Naive B cell (primary cell): ENCODE measurements at regions not wholly inside any gene's neighbourhood (a gene's known extent, or its start where the extent isn't known, plus 50 kb on each side); places are given as distances from the start of the nearest gene placed in this dataset.

ENCODE experiments used
- ATAC-seq, 2 donors: fragments of 150-1000 bp; cut with Tn5 transposase; 2 replicates each; pipeline ENCODE4 v1.10.0; 2021; ENCODE audit warnings: low read depth in 2 of 2, mild to moderate bottlenecking in 2 of 2, moderate library complexity in 2 of 2
- DNase-seq: peaks from one replicate; pipeline ENCODE4 v3.0.0; 2022
- H3K27ac Mint-ChIP-seq, 6 donors: one replicate each; pipeline ENCODE4 v1.8.0; 2020 to 2022; ENCODE audit warnings: mild to moderate bottlenecking in 6 of 6, mixed read lengths in 6 of 6, moderate library complexity in 5 of 6, inconsistent platforms in 2 of 6
- H3K27me3 Mint-ChIP-seq, 3 donors: one replicate each; pipeline ENCODE4 v1.8.0; 2021 to 2022; ENCODE audit warnings: mixed read lengths in 3 of 3, mild to moderate bottlenecking in 1 of 3
- H3K36me3 Mint-ChIP-seq, 2 donors: one replicate each; pipeline ENCODE4 v1.8.0; 2020 to 2022; ENCODE audit warnings: mixed read lengths in 2 of 2, inconsistent platforms in 1 of 2, mild to moderate bottlenecking in 1 of 2
- H3K4me1 Mint-ChIP-seq, 3 donors: one replicate each; pipeline ENCODE4 v1.8.0; 2020 to 2022; ENCODE audit warnings: mixed read lengths in 3 of 3, inconsistent platforms in 1 of 3, mild to moderate bottlenecking in 1 of 3, moderate library complexity in 1 of 3
- H3K4me3 Mint-ChIP-seq, 8 donors: one replicate each; pipeline ENCODE4 v1.8.0; 2020 to 2022; ENCODE audit warnings: mild to moderate bottlenecking in 8 of 8, mixed read lengths in 8 of 8, moderate library complexity in 8 of 8, inconsistent platforms in 2 of 8
- H3K9me3 Mint-ChIP-seq, 7 donors: one replicate each; pipeline ENCODE4 v1.8.0; 2020 to 2022; ENCODE audit warnings: mixed read lengths in 7 of 7, mild to moderate bottlenecking in 5 of 7, inconsistent platforms in 2 of 7, moderate library complexity in 1 of 7

GRCh38 chr14:22422238-22422637, 166.8 kb downstream of the DAD1 start:
- peak; percentile 26 for DNase-seq
- Mint-ChIP-seq H3K27ac (peak overlapping the region in 2 of 6 donors; percentile 17 to 25), H3K36me3 (no peaks in the 10 kb centered on the region), H3K4me3 (no peak overlapping the region), H3K4me1 (peaks cover 20 to 40% (median 28%) of the 10 kb centered on the region in 3 donors), H3K9me3 (no peaks in the 10 kb centered on the region), H3K27me3 (peaks cover 14 to 17% (median 16%) of the 10 kb centered on the region in 3 donors)
- peak; percentile 94 to 95 for ATAC-seq

GRCh38 chr14:22420598-22421186, 168.3 kb downstream of the DAD1 start:
- H3K36me3 Mint-ChIP-seq, result no peaks in the 10 kb centered on the region
- H3K4me3 Mint-ChIP-seq, result no peak overlapping the region
- DNase-seq, result no peak
- no peak for ATAC-seq
- H3K27ac Mint-ChIP-seq, result no peak overlapping the region
- peaks cover 5 to 17% (median 5%) of the 10 kb centered on the region in 3 donors for H3K27me3 Mint-ChIP-seq
- peaks cover 23 to 37% (median 28%) of the 10 kb centered on the region in 3 donors for H3K4me1 Mint-ChIP-seq
- H3K9me3 Mint-ChIP-seq, result no peaks in the 10 kb centered on the region

- ATAC-seq (no peak), DNase-seq (no peak)
- Mint-ChIP-seq H3K4me3 (no peak overlapping the region), H3K27ac (peak overlapping the region in 1 of 6 donors; percentile 10), H3K36me3 (no peaks in the 10 kb centered on the region), H3K4me1 (peaks cover 26 to 37% (median 28%) of the 10 kb centered on the region in 3 donors), H3K9me3 (no peaks in the 10 kb centered on the region), H3K27me3 (peaks cover under 1 to 9% (median 5%) of the 10 kb centered on the region in 3 donors)
These were observed 169.4 kb downstream of the DAD1 start for GRCh38 chr14:22419620-22420019.

GRCh38 chr14:22418631-22419030, 170.4 kb downstream of the DAD1 start:
- Mint-ChIP-seq H3K27ac (peak overlapping the region in 2 of 6 donors; percentile 3 to 12), H3K36me3 (no peaks in the 10 kb centered on the region), H3K4me1 (peaks cover 26 to 37% (median 28%) of the 10 kb centered on the region in 3 donors), H3K4me3 (peak overlapping the region in 5 of 8 donors; percentile 3 to 46 (median 35)), H3K27me3 (peaks cover 0 to 10% (median 9%) of the 10 kb centered on the region in 3 donors), H3K9me3 (no peaks in the 10 kb centered on the region)
- ATAC-seq, result peak; percentile 26 to 29
- no peak for DNase-seq

GRCh38 chr14:22417914-22418313, 171.1 kb downstream of the DAD1 start:
- Mint-ChIP-seq H3K4me1 (peaks cover 26 to 37% (median 28%) of the 10 kb centered on the region in 3 donors), H3K4me3 (no peak overlapping the region), H3K9me3 (no peaks in the 10 kb centered on the region), H3K27me3 (peaks cover 0 to 16% (median 13%) of the 10 kb centered on the region in 3 donors), H3K27ac (peak overlapping the region in 1 of 6 donors; percentile 38), H3K36me3 (no peaks in the 10 kb centered on the region)
- ATAC-seq (no peak), DNase-seq (no peak)

GRCh38 chr14:22416193-22416592, 172.8 kb downstream of the DAD1 start:
- no peak for ATAC-seq
- Mint-ChIP-seq H3K4me3 (no peak overlapping the region), H3K36me3 (no peaks in the 10 kb centered on the region), H3K27ac (no peak overlapping the region), H3K27me3 (peaks cover 0 to 16% (median 13%) of the 10 kb centered on the region in 3 donors), H3K9me3 (no peaks in the 10 kb centered on the region), H3K4me1 (peaks cover 15 to 23% (median 16%) of the 10 kb centered on the region in 3 donors)
- no peak for DNase-seq

GRCh38 chr14:22415605-22415959, 173.4 kb downstream of the DAD1 start:
- H3K9me3 Mint-ChIP-seq, result no peaks in the 10 kb centered on the region
- peaks cover 15 to 23% (median 16%) of the 10 kb centered on the region in 3 donors for H3K4me1 Mint-ChIP-seq
- no peak for ATAC-seq
- no peak for DNase-seq
- no peak overlapping the region for H3K4me3 Mint-ChIP-seq
- peaks cover 0 to 16% (median 13%) of the 10 kb centered on the region in 3 donors for H3K27me3 Mint-ChIP-seq
- H3K36me3 Mint-ChIP-seq, result no peaks in the 10 kb centered on the region
- H3K27ac Mint-ChIP-seq, result no peak overlapping the region

- Mint-ChIP-seq H3K9me3 (no peaks in the 10 kb centered on the region), H3K36me3 (no peaks in the 10 kb centered on the region), H3K4me1 (peaks cover 15 to 18% (median 16%) of the 10 kb centered on the region in 3 donors), H3K27ac (no peak overlapping the region), H3K4me3 (no peak overlapping the region), H3K27me3 (peaks cover 0 to 16% (median 13%) of the 10 kb centered on the region in 3 donors)
- DNase-seq, result no peak
- ATAC-seq, result no peak
These were observed 174.0 kb downstream of the DAD1 start for GRCh38 chr14:22414876-22415604.

- peak overlapping the region in 1 of 6 donors; percentile 60 for H3K27ac Mint-ChIP-seq
- H3K4me1 Mint-ChIP-seq, result peaks cover under 1 to 7% (median 2%) of the 10 kb centered on the region in 3 donors
These were observed 176.1 kb downstream of the DAD1 start for GRCh38 chr14:22412926-22413411.

GRCh38 chr14:22411398-22412055, 177.5 kb downstream of the DAD1 start:
- Mint-ChIP-seq H3K4me1 (peaks cover 0 to 6% (median 0%) of the 10 kb centered on the region in 3 donors), H3K9me3 (no peaks in the 10 kb centered on the region), H3K27me3 (peaks cover 10 to 16% (median 13%) of the 10 kb centered on the region in 3 donors), H3K4me3 (no peak overlapping the region), H3K27ac (no peak overlapping the region), H3K36me3 (no peaks in the 10 kb centered on the region)
- no peak for DNase-seq
- ATAC-seq, result no peak

More at GRCh38 chr14:22412926-22413411, 176.1 kb downstream of the DAD1 start:
- Mint-ChIP-seq H3K36me3 (no peaks in the 10 kb centered on the region), H3K9me3 (no peaks in the 10 kb centered on the region), H3K4me3 (no peak overlapping the region), H3K27me3 (peaks cover 4 to 16% (median 13%) of the 10 kb centered on the region in 3 donors)
- no peak for DNase-seq
- ATAC-seq, result no peak

GRCh38 chr14:22410497-22410896, 178.5 kb downstream of the DAD1 start:
- no peak for ATAC-seq
- H3K27me3 Mint-ChIP-seq, result peaks cover 10 to 22% (median 21%) of the 10 kb centered on the region in 3 donors
- H3K27ac Mint-ChIP-seq, result peak overlapping the region in 1 of 6 donors; percentile 57

GRCh38 chr14:22409006-22409405, 180.0 kb downstream of the DAD1 start:
- no peaks in the 10 kb centered on the region for H3K4me1 Mint-ChIP-seq
- no peak for ATAC-seq
- H3K27me3 Mint-ChIP-seq, result peaks cover 10 to 24% (median 22%) of the 10 kb centered on the region in 3 donors

More at GRCh38 chr14:22410497-22410896, 178.5 kb downstream of the DAD1 start:
- Mint-ChIP-seq H3K9me3 (no peaks in the 10 kb centered on the region), H3K4me3 (no peak overlapping the region), H3K36me3 (no peaks in the 10 kb centered on the region), H3K4me1 (peaks cover 0 to 3% (median 0%) of the 10 kb centered on the region in 3 donors)
- DNase-seq, result no peak

GRCh38 chr14:22408547-22408946, 180.5 kb downstream of the DAD1 start:
- no peak for ATAC-seq
- no peaks in the 10 kb centered on the region for H3K9me3 Mint-ChIP-seq
- H3K27me3 Mint-ChIP-seq, result peaks cover 10 to 19% (median 18%) of the 10 kb centered on the region in 3 donors
- no peaks in the 10 kb centered on the region for H3K36me3 Mint-ChIP-seq
- DNase-seq, result no peak
- H3K4me3 Mint-ChIP-seq, result no peak overlapping the region
- no peaks in the 10 kb centered on the region for H3K4me1 Mint-ChIP-seq
- H3K27ac Mint-ChIP-seq, result no peak overlapping the region

More at GRCh38 chr14:22409006-22409405, 180.0 kb downstream of the DAD1 start:
- Mint-ChIP-seq H3K4me3 (no peak overlapping the region), H3K9me3 (no peaks in the 10 kb centered on the region), H3K36me3 (no peaks in the 10 kb centered on the region), H3K27ac (no peak overlapping the region)
- DNase-seq, result no peak
